H1 (cell line): ENCODE measurements at regions not wholly inside any gene's neighbourhood (a gene's known extent, or its start where the extent isn't known, plus 50 kb on each side); places are given as distances from the start of the nearest gene placed in this dataset.

ENCODE experiments used
- ASH2L ChIP-seq: fragments of 200-600, 300-600 bp; sonication (generic); IDR thresholded peaks from one replicate; pipeline ENCODE4 v1.7.1; 2017; ENCODE audit warnings: low read length
- BCL11A ChIP-seq, 2 experiments: IDR thresholded peaks; one replicate each; pipeline ENCODE4 v1.6.1; 2011; ENCODE audit warnings: low read depth in 2 of 2, low read length in 2 of 2, mild to moderate bottlenecking in 2 of 2
- CHD1 ChIP-seq: IDR thresholded peaks from 2 replicates; pipeline ENCODE4 v1.6.1; 2012; ENCODE audit warnings: low read depth, low read length, improper control_type of control experiment
- CREB1 ChIP-seq: IDR thresholded peaks from 2 replicates; pipeline ENCODE4 v1.6.1; 2012; ENCODE audit warnings: inconsistent platforms
- E2F6 ChIP-seq: IDR thresholded peaks from 2 replicates; pipeline ENCODE4 v1.6.1; 2012; ENCODE audit warnings: inconsistent platforms
- EGR1 ChIP-seq: IDR thresholded peaks from 2 replicates; pipeline ENCODE4 v1.6.1; 2011; ENCODE audit warnings: low read depth, low read length, borderline replicate concordance
- JUN ChIP-seq: IDR thresholded peaks from 2 replicates; pipeline ENCODE4 v1.6.1; 2011; ENCODE audit warnings: low read depth, mild to moderate bottlenecking, improper control_type of control experiment, low read length
- MAX ChIP-seq: IDR thresholded peaks from 2 replicates; pipeline ENCODE4 v1.6.1; 2012; ENCODE audit warnings: inconsistent platforms
- SAP30 ChIP-seq: fragments of 300-600 bp; sonication (generic); IDR thresholded peaks from 2 replicates; pipeline ENCODE4 v1.7.1; 2012; ENCODE audit warnings: low read length, moderate library complexity, mild to moderate bottlenecking, inconsistent platforms; ENCODE audit not compliant: insufficient read depth, insufficient replicate concordance
- SP2 ChIP-seq: IDR thresholded peaks from 2 replicates; pipeline ENCODE4 v1.6.1; 2012; ENCODE audit warnings: mild to moderate bottlenecking, low read length, inconsistent platforms
- TAF7 ChIP-seq: optimal IDR thresholded peaks from 2 replicates; pipeline ENCODE3; 2011; ENCODE audit warnings: low read depth, mild to moderate bottlenecking, inconsistent platforms, low read length, moderate library complexity, borderline replicate concordance
- TEAD4 ChIP-seq: IDR thresholded peaks from 2 replicates; pipeline ENCODE4 v1.6.1; 2012; ENCODE audit warnings: low read depth, low read length, inconsistent platforms, mixed read lengths
- YY1 ChIP-seq: IDR thresholded peaks from 2 replicates; pipeline ENCODE4 v1.6.1; 2011; ENCODE audit warnings: low read depth, mild to moderate bottlenecking, low read length
- ZNF274 ChIP-seq: IDR thresholded peaks from 2 replicates; pipeline ENCODE4 v1.7.0; 2012; ENCODE audit warnings: low read length, borderline replicate concordance; ENCODE audit errors: extremely low read depth

DNA sequence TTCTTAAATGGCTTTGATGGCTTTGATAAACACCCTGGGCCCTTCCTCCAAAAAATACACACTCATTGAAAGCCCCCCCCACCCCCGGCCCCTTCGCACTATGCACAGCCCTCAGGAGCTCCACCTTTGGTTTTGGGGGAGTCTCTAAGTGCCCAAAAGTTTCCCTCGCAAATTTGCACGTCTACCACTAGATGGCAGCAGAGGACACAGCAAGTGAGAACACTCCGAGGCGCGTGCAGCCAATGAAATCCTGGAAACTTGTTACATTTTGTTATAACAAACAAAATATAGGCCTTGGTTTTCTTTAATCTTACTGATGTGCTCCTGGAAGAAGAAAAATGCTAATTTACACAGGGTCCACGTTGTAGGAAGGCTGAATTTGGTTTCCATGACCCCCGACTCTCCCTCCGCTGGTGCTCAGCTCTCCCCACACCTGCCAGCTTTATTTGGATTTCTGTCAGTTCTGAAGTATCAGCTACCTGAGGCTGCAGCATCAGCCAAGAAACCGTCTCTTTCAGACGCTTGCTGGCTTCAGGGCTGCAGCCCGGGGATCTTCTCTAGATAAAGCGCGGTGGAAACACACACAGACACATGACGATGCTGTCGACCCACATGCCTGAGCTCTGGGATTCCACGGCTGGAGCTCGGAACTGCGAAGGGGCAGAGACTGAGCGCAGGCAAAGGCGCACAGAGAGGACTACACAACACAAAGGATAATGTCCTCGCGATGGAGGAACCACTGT lies 148.3 kb upstream of the RPS6KA2 start (continued):
- TF ChIP-seq YY1, result 0 out of 2 replicates have a peak, but pooled peaks have one; percentile 35
- no peak for TF ChIP-seq BCL11A (IDR thresholded peaks at IDR 0.05; ENCODE audit: low read depth in 2 of 2, low read length in 2 of 2)
- TF ChIP-seq ZNF274, result no peak
- no peak for TF ChIP-seq JUN
- no peak for TF ChIP-seq SP2
- TF ChIP-seq TEAD4, result 0 out of 2 replicates have a peak, but pooled peaks have one; percentile 42
- TF ChIP-seq E2F6, result peak; percentile 48; the same call in 1 of the 2 replicates
- TF ChIP-seq EGR1, result no peak
- no peak for TF ChIP-seq CREB1
- no peak for TF ChIP-seq CHD1
- TF ChIP-seq ASH2L, result no peak
- TF ChIP-seq TAF7, result no peak
- peak; percentile 55; the same call in 1 of the 2 replicates for TF ChIP-seq MAX
- no peak for TF ChIP-seq SAP30
